ENCODE measurements at regions not wholly inside any gene's neighbourhood (a gene's known extent, or its start where the extent isn't known, plus 50 kb on each side); places are given as distances from the start of the nearest gene placed in this dataset.

DNA sequence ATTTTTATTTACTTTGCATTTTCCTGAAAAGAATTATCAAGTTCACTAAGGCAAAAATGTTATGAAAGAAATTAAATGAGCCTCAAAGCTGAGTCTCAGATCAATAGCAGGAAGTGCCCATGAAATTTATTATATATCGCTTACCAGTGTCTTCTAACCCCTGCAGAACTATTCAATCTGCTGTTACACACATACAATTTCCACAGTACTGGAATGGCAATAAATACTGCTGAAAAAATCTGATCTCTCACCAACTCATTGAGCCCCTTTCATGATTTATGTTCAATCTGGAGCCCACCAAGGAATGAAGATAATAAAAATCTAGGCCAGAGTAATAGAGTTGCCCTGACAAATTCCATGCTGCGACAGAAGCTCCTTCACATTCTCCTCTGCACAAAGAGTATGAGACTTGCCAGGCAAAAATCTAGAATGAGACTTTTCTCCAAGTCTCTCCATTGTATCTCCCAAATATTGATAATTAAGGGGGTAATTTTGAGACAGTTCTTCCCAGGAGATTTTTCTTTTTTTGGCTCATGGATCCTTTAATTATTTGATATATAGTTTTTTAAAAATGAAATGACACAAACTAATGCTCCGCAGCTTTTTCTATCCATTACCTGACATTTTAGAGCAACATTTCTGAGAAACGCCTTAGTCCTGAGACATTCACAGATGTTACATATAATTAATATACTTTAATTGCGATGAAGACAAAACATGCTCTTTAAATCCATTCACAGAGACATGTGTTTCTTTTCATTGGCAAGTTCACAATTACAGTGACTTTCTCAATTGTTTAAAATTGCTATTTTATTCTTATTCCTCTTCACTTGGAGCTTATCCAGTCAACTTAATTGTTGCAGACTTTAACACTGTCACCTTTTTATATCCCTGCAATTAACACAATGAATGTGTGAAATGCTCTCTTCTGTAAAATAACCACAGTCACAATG is 1020.4 kb downstream of the CBLN2 start:
- no peaks in the 10 kb centered on the region for H3K4me1 Mint-ChIP-seq (ENCODE audit: unreplicated experiment)
- no peaks in the 10 kb centered on the region for H3K36me3 Mint-ChIP-seq
- no peak for TF ChIP-seq CTCF (conservative IDR thresholded peaks at IDR 0.05)
- no peak for DNase-seq (ENCODE audit: extremely low spot score, unreplicated experiment)
- no peaks in the 10 kb centered on the region for H3K27me3 Mint-ChIP-seq
- no peak overlapping the region for H3K4me3 Mint-ChIP-seq
- H3K27ac Mint-ChIP-seq: no peak overlapping the region
- no peaks in the 10 kb centered on the region for H3K9me3 Mint-ChIP-seq

- no peak for DNase-seq (ENCODE audit: extremely low spot score, unreplicated experiment)
- Mint-ChIP-seq H3K27ac (no peak overlapping the region), H3K27me3 (no peaks in the 10 kb centered on the region), H3K4me3 (no peak overlapping the region), H3K36me3 (no peaks in the 10 kb centered on the region), H3K4me1 (ENCODE audit: unreplicated experiment) (no peaks in the 10 kb centered on the region), H3K9me3 (no peaks in the 10 kb centered on the region)
- TF ChIP-seq CTCF (conservative IDR thresholded peaks at IDR 0.05): no peak
Observed at GRCh38 chr18:71505526-71505925, 1038.6 kb downstream of the CBLN2 start.

- TF ChIP-seq CTCF (conservative IDR thresholded peaks at IDR 0.05): no peak
- DNase-seq (ENCODE audit: extremely low spot score, unreplicated experiment): no peak
- Mint-ChIP-seq H3K9me3 (no peaks in the 10 kb centered on the region), H3K4me1 (ENCODE audit: unreplicated experiment) (no peaks in the 10 kb centered on the region), H3K4me3 (no peak overlapping the region), H3K27ac (no peak overlapping the region), H3K36me3 (no peaks in the 10 kb centered on the region), H3K27me3 (no peaks in the 10 kb centered on the region)
Observed at GRCh38 chr18:71503222-71503621, 1040.9 kb downstream of the CBLN2 start.

DNA sequence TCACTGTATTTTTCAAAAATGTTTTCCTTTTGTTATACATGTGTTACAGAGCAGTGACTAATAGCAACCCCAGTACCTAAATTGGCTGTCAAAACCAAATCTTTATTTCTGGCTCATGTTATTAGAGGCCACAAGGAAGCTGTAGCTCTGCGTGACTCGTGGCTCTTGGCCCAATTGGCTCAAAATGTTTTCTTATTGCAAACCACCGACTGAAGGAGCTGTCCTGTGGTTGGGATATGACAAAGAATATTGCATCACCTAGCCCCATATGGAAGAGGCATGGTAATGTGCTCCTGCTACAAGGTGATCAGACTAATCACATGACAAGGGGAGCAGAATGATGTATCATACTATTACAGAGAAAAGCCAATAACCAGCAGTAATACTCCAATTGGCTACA is 1058.5 kb downstream of the CBLN2 start:
- H3K27ac Mint-ChIP-seq: no peak overlapping the region
- no peak for TF ChIP-seq CTCF (conservative IDR thresholded peaks at IDR 0.05)
- DNase-seq (ENCODE audit: extremely low spot score, unreplicated experiment): no peak
- H3K4me1 Mint-ChIP-seq (ENCODE audit: unreplicated experiment): no peaks in the 10 kb centered on the region
- no peaks in the 10 kb centered on the region for H3K36me3 Mint-ChIP-seq
- no peak overlapping the region for H3K4me3 Mint-ChIP-seq
- no peaks in the 10 kb centered on the region for H3K27me3 Mint-ChIP-seq
- H3K9me3 Mint-ChIP-seq: no peaks in the 10 kb centered on the region

DNA sequence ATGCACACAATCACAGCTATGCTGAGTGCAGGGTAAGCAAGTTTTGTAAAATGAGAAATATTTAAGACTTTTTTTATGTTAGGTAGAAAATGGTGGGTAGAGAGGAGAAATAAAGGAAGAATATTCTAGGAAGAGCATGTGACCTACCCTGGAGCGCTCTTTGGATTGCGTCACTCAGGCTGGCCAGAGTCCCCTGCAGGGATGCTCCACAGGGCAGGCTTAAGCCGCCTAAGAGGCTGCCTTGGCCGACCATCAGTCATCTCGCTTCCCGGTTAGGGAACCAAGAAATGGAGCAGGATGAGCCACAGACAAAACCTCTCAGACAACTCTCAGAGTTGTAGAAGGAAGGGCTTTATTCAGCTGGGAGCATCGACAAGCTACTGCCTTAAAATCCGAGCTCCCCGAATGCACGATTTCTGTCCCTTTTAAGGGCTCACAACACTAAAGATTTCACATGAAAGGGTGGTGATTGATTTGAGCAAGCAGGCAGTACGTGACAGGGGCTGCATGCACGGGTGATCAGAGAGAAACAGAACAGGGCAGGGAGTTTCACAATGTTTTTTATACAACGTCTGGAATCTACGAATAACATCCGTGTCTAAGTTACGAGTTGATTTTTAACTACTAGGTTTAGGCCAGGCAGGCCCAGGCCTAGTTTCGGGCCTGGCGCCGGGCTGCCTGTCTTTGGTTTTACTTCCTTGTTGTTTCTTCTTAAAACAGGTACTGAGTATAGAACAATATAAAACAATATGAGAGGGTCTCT is 1072.0 kb downstream of the CBLN2 start:
- H3K4me1 Mint-ChIP-seq (ENCODE audit: unreplicated experiment): no peaks in the 10 kb centered on the region
- no peak overlapping the region for H3K4me3 Mint-ChIP-seq
- no peaks in the 10 kb centered on the region for H3K27me3 Mint-ChIP-seq
- no peak for TF ChIP-seq CTCF (conservative IDR thresholded peaks at IDR 0.05)
- H3K36me3 Mint-ChIP-seq: no peaks in the 10 kb centered on the region
- peak overlapping the region; percentile 25 for H3K27ac Mint-ChIP-seq
- DNase-seq (ENCODE audit: extremely low spot score, unreplicated experiment): no peak
- H3K9me3 Mint-ChIP-seq: no peaks in the 10 kb centered on the region

Data from type B pancreatic cell (in vitro differentiated cells).